ENCODE measurements at regions not wholly inside any gene's neighbourhood (a gene's known extent, or its start where the extent isn't known, plus 50 kb on each side); places are given as distances from the start of the nearest gene placed in this dataset.
A peak's percentile ranks its signal among the peaks of the same experiment; 100 is the strongest.

- TF ChIP-seq TAF1 (IDR thresholded peaks at IDR 0.05; ENCODE audit: borderline replicate concordance, insufficient read depth, low read length): no peak
- TF ChIP-seq, protein P1, sequence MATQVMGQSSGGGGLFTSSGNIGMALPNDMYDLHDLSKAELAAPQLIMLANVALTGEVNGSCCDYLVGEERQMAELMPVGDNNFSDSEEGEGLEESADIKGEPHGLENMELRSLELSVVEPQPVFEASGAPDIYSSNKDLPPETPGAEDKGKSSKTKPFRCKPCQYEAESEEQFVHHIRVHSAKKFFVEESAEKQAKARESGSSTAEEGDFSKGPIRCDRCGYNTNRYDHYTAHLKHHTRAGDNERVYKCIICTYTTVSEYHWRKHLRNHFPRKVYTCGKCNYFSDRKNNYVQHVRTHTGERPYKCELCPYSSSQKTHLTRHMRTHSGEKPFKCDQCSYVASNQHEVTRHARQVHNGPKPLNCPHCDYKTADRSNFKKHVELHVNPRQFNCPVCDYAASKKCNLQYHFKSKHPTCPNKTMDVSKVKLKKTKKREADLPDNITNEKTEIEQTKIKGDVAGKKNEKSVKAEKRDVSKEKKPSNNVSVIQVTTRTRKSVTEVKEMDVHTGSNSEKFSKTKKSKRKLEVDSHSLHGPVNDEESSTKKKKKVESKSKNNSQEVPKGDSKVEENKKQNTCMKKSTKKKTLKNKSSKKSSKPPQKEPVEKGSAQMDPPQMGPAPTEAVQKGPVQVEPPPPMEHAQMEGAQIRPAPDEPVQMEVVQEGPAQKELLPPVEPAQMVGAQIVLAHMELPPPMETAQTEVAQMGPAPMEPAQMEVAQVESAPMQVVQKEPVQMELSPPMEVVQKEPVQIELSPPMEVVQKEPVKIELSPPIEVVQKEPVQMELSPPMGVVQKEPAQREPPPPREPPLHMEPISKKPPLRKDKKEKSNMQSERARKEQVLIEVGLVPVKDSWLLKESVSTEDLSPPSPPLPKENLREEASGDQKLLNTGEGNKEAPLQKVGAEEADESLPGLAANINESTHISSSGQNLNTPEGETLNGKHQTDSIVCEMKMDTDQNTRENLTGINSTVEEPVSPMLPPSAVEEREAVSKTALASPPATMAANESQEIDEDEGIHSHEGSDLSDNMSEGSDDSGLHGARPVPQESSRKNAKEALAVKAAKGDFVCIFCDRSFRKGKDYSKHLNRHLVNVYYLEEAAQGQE (IDR thresholded peaks at IDR 0.05; ENCODE audit: insufficient read depth in 1 of 2, low read depth in 2 of 2, low read length in 2 of 2): no peak
- TF ChIP-seq SIN3A (IDR thresholded peaks at IDR 0.05; ENCODE audit: borderline replicate concordance, insufficient read depth, low read length): no peak
- TF ChIP-seq POLR2AphosphoS5 (IDR thresholded peaks at IDR 0.05; ENCODE audit: low read depth, low read length): no peak
- TF ChIP-seq FOXP2 (optimal IDR thresholded peaks at IDR 0.05; ENCODE audit: borderline replicate concordance, extremely low read depth, extremely low read length, insufficient read depth): no peak
Measured at GRCh38 chr11:93053864-93054263, 84.4 kb downstream of the MTNR1B start.

- TF ChIP-seq FOXP2 (optimal IDR thresholded peaks at IDR 0.05; ENCODE audit: borderline replicate concordance, extremely low read depth, extremely low read length, insufficient read depth) (no peak), TAF1 (IDR thresholded peaks at IDR 0.05; ENCODE audit: borderline replicate concordance, insufficient read depth, low read length) (no peak), SIN3A (IDR thresholded peaks at IDR 0.05; ENCODE audit: borderline replicate concordance, insufficient read depth, low read length) (no peak)
Measured at GRCh38 chr11:93054279-93054678, 84.8 kb downstream of the MTNR1B start.

- TF ChIP-seq POLR2AphosphoS5 (IDR thresholded peaks at IDR 0.05; ENCODE audit: low read depth, low read length): no peak
- peak; percentile 31 for TF ChIP-seq FOXP2 (optimal IDR thresholded peaks at IDR 0.05; ENCODE audit: borderline replicate concordance, extremely low read depth, extremely low read length, insufficient read depth)
- no peak for TF ChIP-seq TAF1 (IDR thresholded peaks at IDR 0.05; ENCODE audit: borderline replicate concordance, insufficient read depth, low read length)
Measured at GRCh38 chr11:93054881-93055280, 85.4 kb downstream of the MTNR1B start.

- TF ChIP-seq SIN3A (IDR thresholded peaks at IDR 0.05; ENCODE audit: borderline replicate concordance, insufficient read depth, low read length) (no peak), FOXP2 (optimal IDR thresholded peaks at IDR 0.05; ENCODE audit: borderline replicate concordance, extremely low read depth, extremely low read length, insufficient read depth) (no peak), TAF1 (IDR thresholded peaks at IDR 0.05; ENCODE audit: borderline replicate concordance, insufficient read depth, low read length) (no peak), POLR2AphosphoS5 (IDR thresholded peaks at IDR 0.05; ENCODE audit: low read depth, low read length) (no peak)
- TF ChIP-seq, protein P1 (IDR thresholded peaks at IDR 0.05; ENCODE audit: insufficient read depth in 1 of 2, low read depth in 2 of 2, low read length in 2 of 2): no peak
Measured at GRCh38 chr11:93059117-93059957, 89.9 kb downstream of the MTNR1B start.

GRCh38 chr11:93063086-93063485, 93.6 kb downstream of the MTNR1B start:
- TF ChIP-seq POLR2AphosphoS5 (IDR thresholded peaks at IDR 0.05; ENCODE audit: low read depth, low read length) (no peak), FOXP2 (optimal IDR thresholded peaks at IDR 0.05; ENCODE audit: borderline replicate concordance, extremely low read depth, extremely low read length, insufficient read depth) (no peak), TAF1 (IDR thresholded peaks at IDR 0.05; ENCODE audit: borderline replicate concordance, insufficient read depth, low read length) (no peak)
- TF ChIP-seq, protein P1 (IDR thresholded peaks at IDR 0.05; ENCODE audit: insufficient read depth in 1 of 2, low read depth in 2 of 2, low read length in 2 of 2): no peak

DNA sequence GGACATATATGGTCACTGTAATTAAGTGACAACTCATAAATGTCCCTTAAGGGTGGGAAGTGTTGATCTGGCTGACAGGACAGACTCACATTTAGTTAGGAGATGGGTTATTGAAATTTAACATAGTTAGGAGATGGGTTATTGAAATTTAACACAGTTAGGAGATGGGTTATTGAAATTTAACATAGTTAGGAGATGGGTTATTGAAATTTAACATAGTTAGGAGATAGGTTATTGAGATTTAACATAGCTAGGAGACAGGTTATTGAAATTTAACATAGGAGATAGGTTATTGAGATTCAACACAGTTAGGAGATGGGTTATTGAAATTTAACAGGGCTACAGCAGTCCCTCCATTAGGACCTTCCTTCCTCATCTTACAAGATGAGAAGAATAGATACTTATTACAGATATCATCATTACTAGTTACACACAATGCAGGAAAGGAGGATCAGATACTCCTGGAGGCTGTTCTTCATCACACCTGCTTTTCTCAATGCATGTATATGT, 98.5 kb downstream of the MTNR1B start:
- no peak for TF ChIP-seq TAF1 (IDR thresholded peaks at IDR 0.05; ENCODE audit: borderline replicate concordance, insufficient read depth, low read length)
- TF ChIP-seq, protein P1 (IDR thresholded peaks at IDR 0.05; ENCODE audit: insufficient read depth in 1 of 2, low read depth in 2 of 2, low read length in 2 of 2): no peak
- no peak for TF ChIP-seq SIN3A (IDR thresholded peaks at IDR 0.05; ENCODE audit: borderline replicate concordance, insufficient read depth, low read length)
- TF ChIP-seq POLR2AphosphoS5 (IDR thresholded peaks at IDR 0.05; ENCODE audit: low read depth, low read length): no peak
- no peak for TF ChIP-seq FOXP2 (optimal IDR thresholded peaks at IDR 0.05; ENCODE audit: borderline replicate concordance, extremely low read depth, extremely low read length, insufficient read depth)
